Activated CD8-positive, alpha-beta memory T cell treated with anti-CD3 and anti-CD28 coated beads for 4 hours (primary cell): ENCODE measurements at regions not wholly inside any gene's neighbourhood (a gene's known extent, or its start where the extent isn't known, plus 50 kb on each side); places are given as distances from the start of the nearest gene placed in this dataset.

ENCODE experiments used
- DNase-seq, 2 donors: peaks; one replicate each; pipeline ENCODE4 v3.0.0-alpha.2; 2020; ENCODE audit warnings: low read depth in 2 of 2

DNA sequence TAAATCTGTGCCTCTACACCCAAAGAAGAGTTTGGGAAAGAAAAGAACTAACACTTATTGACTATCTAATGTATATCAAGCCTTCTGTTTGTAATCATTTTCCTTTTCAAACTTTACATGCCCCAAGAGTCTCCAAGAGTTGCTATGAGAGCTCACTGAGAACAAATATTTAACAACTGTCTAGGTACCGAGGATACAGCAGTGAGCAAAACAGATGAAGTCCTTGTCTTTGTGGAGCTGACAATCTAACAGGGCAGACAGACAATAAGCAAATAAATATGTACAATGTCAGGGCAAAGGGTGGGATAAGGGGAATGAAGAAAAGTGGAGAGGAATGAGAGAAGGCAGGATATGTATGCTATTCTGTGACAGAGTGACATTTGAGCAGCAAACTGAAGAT, 64.8 kb upstream of the KSR1 start:
- DNase-seq = no peak

GRCh38 chr17:27396045-27396444, 60.2 kb upstream of the KSR1 start:
- no peak for DNase-seq

GRCh38 chr17:27396941-27397340, 59.3 kb upstream of the KSR1 start:
- DNase-seq = no peak

- DNase-seq = no peak
Observed at GRCh38 chr17:27398691-27399090, 57.6 kb upstream of the KSR1 start.

GRCh38 chr17:27400991-27401390, 55.3 kb upstream of the KSR1 start:
- DNase-seq = no peak

- DNase-seq = no peak
Observed at GRCh38 chr17:27402943-27403342, 53.3 kb upstream of the KSR1 start.

GRCh38 chr17:27403480-27404005, 52.7 kb upstream of the KSR1 start:
- no peak for DNase-seq

- no peak for DNase-seq
Observed at GRCh38 chr17:27404676-27405075, 51.6 kb upstream of the KSR1 start.
